Colonic mucosa (tissue), 4 donors: ENCODE measurements at regions not wholly inside any gene's neighbourhood (a gene's known extent, or its start where the extent isn't known, plus 50 kb on each side); places are given as distances from the start of the nearest gene placed in this dataset.

Experiments used
- DNase-seq: peaks from one replicate; pipeline ENCODE4 v3.0.0-alpha.2; 2020
- H3K27ac ChIP-seq: fragments of 200-600 bp; one replicate; pipeline ENCODE4 v1.8.0; 2021
- H3K27me3 ChIP-seq: fragments of 200-600 bp; one replicate; pipeline ENCODE4 v1.8.0; 2021
- H3K36me3 ChIP-seq: fragments of 200-600 bp; one replicate; pipeline ENCODE4 v1.8.0; 2021
- H3K4me1 ChIP-seq: fragments of 200-600 bp; one replicate; pipeline ENCODE4 v1.8.0; 2021; ENCODE audit warnings: mild to moderate bottlenecking
- H3K4me3 ChIP-seq: fragments of 200-600 bp; one replicate; pipeline ENCODE4 v1.8.0; 2021
- H3K9ac ChIP-seq, 2 donors: one replicate each; pipeline ENCODE4 v1.7.0; 2013; ENCODE audit warnings: control low read depth in 2 of 2, low read depth in 2 of 2, low read length in 2 of 2
- H3K9me3 ChIP-seq: fragments of 200-600 bp; one replicate; pipeline ENCODE4 v1.8.0; 2021
- CTCF ChIP-seq: fragments of 200-600 bp; IDR thresholded peaks from one replicate; pipeline ENCODE4 v1.8.0; 2022; ENCODE audit warnings: antibody characterized with exemption, mild to moderate bottlenecking
- intact Hi-C: fragments of 100-400 bp; cut with DNase I; formaldehyde crosslinking; loops from one replicate; pipeline ENCODE4 v1.14.1; 2022
- donor health status: healthy.
- donor health status: DM: no; HTN: no; CAD: no.
- donor health status: DM: no; HTN: no; CAD: no.

DNA sequence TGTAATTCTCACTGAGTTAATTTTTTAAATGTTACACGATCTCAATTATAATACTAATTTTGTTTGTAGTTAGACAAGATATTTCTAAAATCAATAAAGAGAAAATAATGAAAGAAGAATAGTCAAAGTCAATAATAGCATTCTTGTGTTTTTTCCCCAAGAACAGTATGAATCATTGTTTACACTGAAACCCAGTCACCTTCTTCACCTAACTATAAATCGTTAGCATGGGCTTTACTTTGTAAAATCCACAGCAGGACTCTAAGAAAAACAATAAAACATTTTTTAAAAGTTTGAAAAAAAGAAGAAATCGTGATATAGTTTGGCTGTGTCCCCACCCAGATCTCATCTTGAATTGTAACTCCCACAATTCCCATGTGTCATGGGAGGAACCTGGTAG is 234.6 kb upstream of the LYPLAL1 start:
- H3K27me3 ChIP-seq: no peaks in the 10 kb centered on the region
- no peaks in the 10 kb centered on the region for H3K4me1 ChIP-seq
- no peaks in the 10 kb centered on the region for H3K9me3 ChIP-seq
- TF ChIP-seq CTCF: no peak
- H3K36me3 ChIP-seq: no peaks in the 10 kb centered on the region
- H3K4me3 ChIP-seq: no peak overlapping the region
- intact Hi-C loops: no loop called here
- no peak overlapping the region for H3K27ac ChIP-seq
- no peak for DNase-seq
- no peak overlapping the region for H3K9ac ChIP-seq

DNA sequence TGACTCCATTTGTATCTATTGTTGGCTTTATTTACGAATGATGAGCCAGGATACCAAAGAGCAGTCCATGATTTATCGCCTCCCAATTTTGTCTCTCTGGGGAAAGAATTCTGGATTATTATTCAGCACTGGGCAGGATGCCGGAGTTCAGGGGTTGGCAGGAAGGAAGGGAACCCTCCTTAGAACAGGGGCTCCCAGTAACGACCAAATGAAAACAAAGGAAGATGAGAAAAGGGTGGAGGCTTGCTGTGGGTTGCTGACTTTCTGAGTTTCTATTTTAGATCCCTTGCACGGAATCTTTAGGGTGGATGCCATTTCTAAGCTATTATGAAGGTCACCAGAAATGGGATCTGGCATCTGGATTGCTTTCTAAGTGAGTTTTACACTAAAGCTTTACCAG is 231.2 kb upstream of the LYPLAL1 start:
- Histone ChIP-seq H3K36me3 (no peaks in the 10 kb centered on the region), H3K27ac (no peak overlapping the region), H3K9me3 (no peaks in the 10 kb centered on the region), H3K27me3 (no peaks in the 10 kb centered on the region), H3K4me1 (no peaks in the 10 kb centered on the region), H3K9ac (no peak overlapping the region), H3K4me3 (no peak overlapping the region)
- intact Hi-C loops: no loop called here
- no peak for TF ChIP-seq CTCF
- DNase-seq: peak; percentile 18

- Histone ChIP-seq H3K27ac (no peak overlapping the region), H3K4me1 (no peaks in the 10 kb centered on the region), H3K36me3 (no peaks in the 10 kb centered on the region), H3K9ac (no peak overlapping the region), H3K9me3 (no peaks in the 10 kb centered on the region), H3K27me3 (no peaks in the 10 kb centered on the region), H3K4me3 (no peak overlapping the region)
- intact Hi-C loops: no loop called here
- no peak for TF ChIP-seq CTCF
- no peak for DNase-seq
Measured at GRCh38 chr1:218943371-218943770, 230.3 kb upstream of the LYPLAL1 start.

- TF ChIP-seq CTCF: no peak
- no peaks in the 10 kb centered on the region for H3K36me3 ChIP-seq
- H3K27me3 ChIP-seq: no peaks in the 10 kb centered on the region
- H3K27ac ChIP-seq: no peak overlapping the region
- H3K9ac ChIP-seq: no peak overlapping the region
- H3K4me3 ChIP-seq: no peak overlapping the region
- no peaks in the 10 kb centered on the region for H3K4me1 ChIP-seq
- H3K9me3 ChIP-seq: no peaks in the 10 kb centered on the region
- no peak for DNase-seq
- intact Hi-C loops: no loop called here
Measured at GRCh38 chr1:218945050-218945449, 228.6 kb upstream of the LYPLAL1 start.

- TF ChIP-seq CTCF: no peak
- Histone ChIP-seq H3K9me3 (no peaks in the 10 kb centered on the region), H3K27me3 (no peaks in the 10 kb centered on the region), H3K4me3 (no peak overlapping the region), H3K9ac (no peak overlapping the region), H3K27ac (no peak overlapping the region), H3K4me1 (no peaks in the 10 kb centered on the region), H3K36me3 (no peaks in the 10 kb centered on the region)
- no peak for DNase-seq
- intact Hi-C loops: no loop called here
Measured at GRCh38 chr1:218946147-218946546, 227.5 kb upstream of the LYPLAL1 start.

DNA sequence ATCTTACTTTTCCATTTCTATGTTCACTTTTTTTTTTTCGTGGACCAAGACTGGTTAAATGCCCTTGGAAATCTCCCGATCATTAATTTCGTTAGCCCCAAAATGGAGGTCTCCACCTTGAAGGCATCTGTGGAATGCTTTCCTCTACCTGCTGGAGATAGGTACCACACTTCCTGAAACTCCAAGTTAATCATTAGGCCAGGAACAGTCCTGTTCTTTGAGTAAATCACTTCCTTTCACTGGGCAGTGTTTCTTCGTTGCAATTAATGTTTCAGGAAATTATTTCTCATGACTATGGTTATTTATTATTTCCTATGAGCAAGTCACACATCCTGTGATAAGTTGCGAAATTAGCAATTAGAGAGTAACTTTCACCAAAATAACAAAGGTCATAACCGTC is 225.2 kb upstream of the LYPLAL1 start:
- H3K9ac ChIP-seq: no peak overlapping the region
- no peak overlapping the region for H3K27ac ChIP-seq
- H3K4me3 ChIP-seq: no peak overlapping the region
- H3K9me3 ChIP-seq: no peaks in the 10 kb centered on the region
- no peak for DNase-seq
- H3K4me1 ChIP-seq: no peaks in the 10 kb centered on the region
- intact Hi-C loops: no loop called here
- H3K27me3 ChIP-seq: no peaks in the 10 kb centered on the region
- H3K36me3 ChIP-seq: no peaks in the 10 kb centered on the region
- TF ChIP-seq CTCF: no peak
